RWPE2 (cell line): ENCODE measurements at regions not wholly inside any gene's neighbourhood (a gene's known extent, or its start where the extent isn't known, plus 50 kb on each side); places are given as distances from the start of the nearest gene placed in this dataset.

Experiments
- ATAC-seq: fragments of 200-7000 bp; cut with Tn5 transposase; 3 replicates; pipeline ENCODE4 v1.9.1; 2021; ENCODE audit warnings: low read depth
- DNase-seq: peaks from one replicate; pipeline ENCODE4 v3.0.0-alpha.2; 2020; ENCODE audit warnings: low spot score
- H3K27ac ChIP-seq: fragments of 450-650 bp; 2 replicates; pipeline ENCODE4 v1.5.1; 2017; ENCODE audit warnings: mild to moderate bottlenecking; ENCODE audit not compliant: poor library complexity, severe bottlenecking
- H3K27me3 ChIP-seq: fragments of 250-450 bp; sonication (Bioruptor Pico); 2 replicates; pipeline ENCODE4 v1.5.1; 2021; ENCODE audit warnings: mild to moderate bottlenecking, moderate library complexity; ENCODE audit not compliant: insufficient read depth, poor library complexity, severe bottlenecking
- H3K36me3 ChIP-seq: fragments of 250-450 bp; sonication (Bioruptor Pico); 2 replicates; pipeline ENCODE4 v1.5.1; 2020; ENCODE audit warnings: low read depth, mild to moderate bottlenecking, moderate library complexity
- H3K4me1 ChIP-seq: fragments of 250-450 bp; sonication (Bioruptor Pico); 2 replicates; pipeline ENCODE4 v1.5.1; 2021; ENCODE audit warnings: mild to moderate bottlenecking, moderate library complexity; ENCODE audit not compliant: insufficient read depth, poor library complexity, severe bottlenecking
- H3K4me3 ChIP-seq: fragments of 250-450 bp; sonication (Bioruptor Pico); 2 replicates; pipeline ENCODE4 v1.5.1; 2021; ENCODE audit warnings: mild to moderate bottlenecking, moderate library complexity; ENCODE audit not compliant: severe bottlenecking
- H3K9me3 ChIP-seq: fragments of 250-450 bp; sonication (Bioruptor Pico); 2 replicates; pipeline ENCODE4 v1.5.1; 2021; ENCODE audit warnings: mild to moderate bottlenecking, moderate library complexity; ENCODE audit not compliant: severe bottlenecking
- CTCF ChIP-seq: fragments of 450-650 bp; IDR thresholded peaks from one replicate; pipeline ENCODE4 v1.5.1; 2017; ENCODE audit warnings: mild to moderate bottlenecking, moderate library complexity; ENCODE audit not compliant: poor library complexity, severe bottlenecking

- DNase-seq, result no peak
- no peak for ATAC-seq
- no peak for TF ChIP-seq CTCF
These were observed 297.5 kb upstream of the SPHKAP start for GRCh38 chr2:228479014-228479413.

DNA sequence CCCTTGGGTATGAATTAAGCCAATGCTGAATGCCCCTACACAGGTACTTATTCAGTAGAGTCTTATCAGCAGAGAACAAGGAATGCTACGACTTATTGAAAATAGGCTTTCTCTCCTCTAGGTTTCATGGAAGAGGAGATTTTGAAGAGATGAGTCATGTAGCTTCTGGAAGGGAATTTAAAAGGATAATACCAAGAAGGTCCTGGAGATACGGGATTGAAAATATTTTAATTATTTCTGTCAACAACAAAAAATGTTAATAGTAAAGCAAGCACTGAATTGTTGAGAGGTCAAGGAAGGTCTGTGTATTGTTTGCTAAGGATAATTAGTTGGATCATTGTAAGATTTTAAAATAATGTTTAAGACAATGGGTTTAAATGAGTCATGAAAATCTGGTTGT, 293.0 kb upstream of the SPHKAP start:
- DNase-seq (no peak), ATAC-seq (no peak)
- no peaks in the 10 kb centered on the region for H3K9me3 ChIP-seq

More at GRCh38 chr2:228479014-228479413, 297.5 kb upstream of the SPHKAP start:
- Histone ChIP-seq H3K36me3 (no peaks in the 10 kb centered on the region), H3K27me3 (no peaks in the 10 kb centered on the region), H3K4me1 (no peaks in the 10 kb centered on the region), H3K27ac (no peak overlapping the region), H3K4me3 (no peak overlapping the region), H3K9me3 (no peaks in the 10 kb centered on the region)

GRCh38 chr2:228469721-228470120, 288.2 kb upstream of the SPHKAP start:
- Histone ChIP-seq H3K27me3 (no peaks in the 10 kb centered on the region), H3K9me3 (no peaks in the 10 kb centered on the region), H3K36me3 (no peaks in the 10 kb centered on the region), H3K4me3 (no peak overlapping the region), H3K27ac (no peak overlapping the region), H3K4me1 (no peaks in the 10 kb centered on the region)
- TF ChIP-seq CTCF, result no peak
- no peak for DNase-seq
- no peak for ATAC-seq

More for the DNA sequence above, 293.0 kb upstream of the SPHKAP start:
- no peaks in the 10 kb centered on the region for H3K27me3 ChIP-seq
- no peaks in the 10 kb centered on the region for H3K4me1 ChIP-seq
- no peaks in the 10 kb centered on the region for H3K36me3 ChIP-seq
- H3K4me3 ChIP-seq, result no peak overlapping the region
- H3K27ac ChIP-seq, result no peak overlapping the region
- no peak for TF ChIP-seq CTCF

GRCh38 chr2:228466851-228467250, 285.4 kb upstream of the SPHKAP start:
- no peak for TF ChIP-seq CTCF
- H3K4me3 ChIP-seq, result no peak overlapping the region
- no peak overlapping the region for H3K27ac ChIP-seq
- H3K9me3 ChIP-seq, result no peaks in the 10 kb centered on the region
- DNase-seq (no peak), ATAC-seq (no peak)
- no peaks in the 10 kb centered on the region for H3K4me1 ChIP-seq
- H3K36me3 ChIP-seq, result no peaks in the 10 kb centered on the region
- H3K27me3 ChIP-seq, result no peaks in the 10 kb centered on the region

DNA sequence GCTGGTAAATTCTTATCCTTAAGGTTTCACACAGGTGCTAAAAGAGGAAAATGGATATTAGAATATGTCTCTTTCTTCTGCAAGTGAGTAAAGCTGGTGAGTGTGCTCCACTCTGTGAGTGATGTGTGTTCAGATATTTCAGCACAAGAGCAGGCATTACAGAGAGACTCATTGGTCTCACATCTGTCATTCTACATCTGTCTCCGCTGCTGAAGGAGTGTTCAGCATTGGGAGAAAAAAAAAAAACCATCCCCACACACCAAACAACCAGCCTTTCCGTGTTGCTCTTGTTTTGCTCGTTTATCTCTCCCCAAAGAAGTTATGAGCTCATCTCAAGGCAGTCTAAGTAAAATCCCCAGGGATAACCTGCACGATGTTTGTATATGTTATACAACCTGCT, 283.9 kb upstream of the SPHKAP start:
- ATAC-seq (no peak), DNase-seq (no peak)
- Histone ChIP-seq H3K27ac (no peak overlapping the region), H3K4me1 (no peaks in the 10 kb centered on the region), H3K36me3 (no peaks in the 10 kb centered on the region), H3K27me3 (no peaks in the 10 kb centered on the region), H3K9me3 (no peaks in the 10 kb centered on the region), H3K4me3 (no peak overlapping the region)
- no peak for TF ChIP-seq CTCF
